Activated gamma-delta T cell treated with anti-CD3 and anti-CD28 coated beads, Interleukin-2, amount 50 U/mL, for 16 hours (primary cell): ENCODE measurements at regions not wholly inside any gene's neighbourhood (a gene's known extent, or its start where the extent isn't known, plus 50 kb on each side); places are given as distances from the start of the nearest gene placed in this dataset.

Source experiments
- DNase-seq: peaks from one replicate; pipeline ENCODE4 v3.0.0-alpha.2; 2020; ENCODE audit warnings: low read depth

- DNase-seq = no peak
These were observed 287.5 kb downstream of the ZNF536 start for GRCh38 chr19:30659638-30660037.

GRCh38 chr19:30656520-30657100, 284.4 kb downstream of the ZNF536 start:
- no peak for DNase-seq

- DNase-seq = no peak
These were observed 281.6 kb downstream of the ZNF536 start for GRCh38 chr19:30653646-30654386.

GRCh38 chr19:30652751-30653150, 280.6 kb downstream of the ZNF536 start:
- no peak for DNase-seq

GRCh38 chr19:30651691-30652090, 279.5 kb downstream of the ZNF536 start:
- no peak for DNase-seq

GRCh38 chr19:30651066-30651465, 278.9 kb downstream of the ZNF536 start:
- no peak for DNase-seq

GRCh38 chr19:30649934-30650614, 277.9 kb downstream of the ZNF536 start:
- DNase-seq = no peak

- DNase-seq = no peak
These were observed 277.0 kb downstream of the ZNF536 start for GRCh38 chr19:30648866-30649862.

- DNase-seq = no peak
These were observed 275.9 kb downstream of the ZNF536 start for GRCh38 chr19:30647891-30648720.

- DNase-seq = no peak
These were observed 274.6 kb downstream of the ZNF536 start for GRCh38 chr19:30646806-30647205.

GRCh38 chr19:30645946-30646577, 273.9 kb downstream of the ZNF536 start:
- DNase-seq = no peak

- DNase-seq = no peak
These were observed 268.2 kb downstream of the ZNF536 start for GRCh38 chr19:30640252-30640965.

- no peak for DNase-seq
These were observed 266.7 kb downstream of the ZNF536 start for GRCh38 chr19:30638889-30639288.

- DNase-seq = no peak
These were observed 265.7 kb downstream of the ZNF536 start for GRCh38 chr19:30637926-30638325.

GRCh38 chr19:30634996-30635975, 263.1 kb downstream of the ZNF536 start:
- no peak for DNase-seq

GRCh38 chr19:30634131-30634830, 262.1 kb downstream of the ZNF536 start:
- DNase-seq = no peak

- no peak for DNase-seq
These were observed 258.8 kb downstream of the ZNF536 start for GRCh38 chr19:30631033-30631370.
